SK-N-SH treated with all-trans-retinoic acid at 6 μM for 48 hours (cell line): ENCODE measurements at regions not wholly inside any gene's neighbourhood (a gene's known extent, or its start where the extent isn't known, plus 50 kb on each side); places are given as distances from the start of the nearest gene placed in this dataset.

ENCODE experiments used
- ARNTL ChIP-seq: fragments of 450-650 bp; formaldehyde crosslinking; IDR thresholded peaks from 2 replicates; pipeline ENCODE4 v1.5.0; 2020; ENCODE audit warnings: low read depth, mild to moderate bottlenecking, moderate library complexity, borderline replicate concordance
- BACH2 ChIP-seq: fragments of 250-450 bp; sonication (Bioruptor Pico); IDR thresholded peaks from 2 replicates; pipeline ENCODE4 v1.9.0; 2021; ENCODE audit warnings: mild to moderate bottlenecking, borderline replicate concordance
- GLIS3 ChIP-seq: fragments of 250-450 bp; sonication (Bioruptor Pico); IDR thresholded peaks from 2 replicates; pipeline ENCODE4 v1.5.0; 2020; ENCODE audit warnings: mild to moderate bottlenecking, moderate library complexity
- OSR1 ChIP-seq: fragments of 250-450 bp; sonication (Bioruptor Pico); IDR thresholded peaks from 2 replicates; pipeline ENCODE4 v1.8.0; 2022; ENCODE audit warnings: moderate library complexity, mild to moderate bottlenecking, inconsistent platforms
- PPARA ChIP-seq: fragments of 250-450 bp; sonication (Bioruptor Pico); IDR thresholded peaks from 2 replicates; pipeline ENCODE4 v1.5.0; 2020; ENCODE audit warnings: mild to moderate bottlenecking, borderline replicate concordance
- TCF4 ChIP-seq: fragments of 250-450 bp; sonication (Bioruptor Pico); IDR thresholded peaks from 2 replicates; pipeline ENCODE4 v1.8.0; 2021; ENCODE audit warnings: mild to moderate bottlenecking, moderate library complexity, borderline replicate concordance
- ZFP3 ChIP-seq: fragments of 250-450 bp; sonication (Bioruptor Pico); IDR thresholded peaks from 2 replicates; pipeline ENCODE4 v1.5.0; 2020; ENCODE audit warnings: mild to moderate bottlenecking, moderate library complexity
- TF ChIP-seq, protein P1 (sequence below): fragments of 250-450 bp; sonication (Bioruptor Pico); IDR thresholded peaks from 2 replicates; pipeline ENCODE4 v1.8.0; 2020; ENCODE audit warnings: mild to moderate bottlenecking, moderate library complexity, borderline replicate concordance

DNA sequence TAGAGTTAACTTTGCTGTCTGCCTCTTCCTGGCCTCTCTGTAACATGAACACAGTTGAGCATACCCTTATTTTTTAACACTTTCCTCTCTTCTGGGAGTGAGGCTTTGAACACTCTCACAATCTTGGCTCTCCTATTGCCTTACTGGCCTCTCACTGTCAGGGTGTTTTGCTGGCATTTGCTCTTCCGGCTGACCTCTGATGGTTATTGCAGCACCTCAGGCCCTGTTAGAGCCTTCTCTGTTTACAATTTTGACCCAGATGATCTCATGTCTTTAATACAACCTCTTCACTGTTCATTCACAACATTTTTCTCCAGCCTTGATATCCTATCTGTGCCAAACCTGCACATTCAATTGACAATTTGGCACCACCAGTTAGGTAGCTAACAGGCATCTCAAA, 357.8 kb upstream of the USP15 start:
- TF ChIP-seq GLIS3 (CRISPR knock-in tag), result no peak
- no peak for TF ChIP-seq PPARA (CRISPR knock-in tag)
- TF ChIP-seq ARNTL (CRISPR knock-in tag), result no peak
- no peak for TF ChIP-seq ZFP3 (CRISPR knock-in tag)
- no peak for TF ChIP-seq BACH2 (CRISPR knock-in tag)
- TF ChIP-seq OSR1 (CRISPR knock-in tag), result no peak
- TF ChIP-seq, protein P1, sequence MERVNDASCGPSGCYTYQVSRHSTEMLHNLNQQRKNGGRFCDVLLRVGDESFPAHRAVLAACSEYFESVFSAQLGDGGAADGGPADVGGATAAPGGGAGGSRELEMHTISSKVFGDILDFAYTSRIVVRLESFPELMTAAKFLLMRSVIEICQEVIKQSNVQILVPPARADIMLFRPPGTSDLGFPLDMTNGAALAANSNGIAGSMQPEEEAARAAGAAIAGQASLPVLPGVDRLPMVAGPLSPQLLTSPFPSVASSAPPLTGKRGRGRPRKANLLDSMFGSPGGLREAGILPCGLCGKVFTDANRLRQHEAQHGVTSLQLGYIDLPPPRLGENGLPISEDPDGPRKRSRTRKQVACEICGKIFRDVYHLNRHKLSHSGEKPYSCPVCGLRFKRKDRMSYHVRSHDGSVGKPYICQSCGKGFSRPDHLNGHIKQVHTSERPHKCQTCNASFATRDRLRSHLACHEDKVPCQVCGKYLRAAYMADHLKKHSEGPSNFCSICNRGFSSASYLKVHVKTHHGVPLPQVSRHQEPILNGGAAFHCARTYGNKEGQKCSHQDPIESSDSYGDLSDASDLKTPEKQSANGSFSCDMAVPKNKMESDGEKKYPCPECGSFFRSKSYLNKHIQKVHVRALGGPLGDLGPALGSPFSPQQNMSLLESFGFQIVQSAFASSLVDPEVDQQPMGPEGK, result no peak
- TF ChIP-seq TCF4 (CRISPR knock-in tag), result no peak
